NCI-H2196 treated with DMSO at 0.1 percent for 48 hours (cell line): ENCODE measurements at regions not wholly inside any gene's neighbourhood (a gene's known extent, or its start where the extent isn't known, plus 50 kb on each side); places are given as distances from the start of the nearest gene placed in this dataset.
"Not testable (repeated sequence)": the region's sequence is repeated elsewhere in the genome, so short reads cannot be mapped to it uniquely, and the experiment has no call there.

ENCODE experiments used
- DNase-seq: peaks from one replicate; lab custom pipeline; 2025; ENCODE audit not compliant: unreplicated experiment; lab: John Stamatoyannopoulos, UW

- no peak for DNase-seq
Measured at GRCh38 chr9:115766370-115766955, 387.1 kb upstream of the PAPPA start.

GRCh38 chr9:115770521-115770920 lies 383.1 kb upstream of the PAPPA start:
- DNase-seq: no peak

GRCh38 chr9:115775659-115776058 lies 377.9 kb upstream of the PAPPA start:
- no peak for DNase-seq

- DNase-seq: no peak
Measured at GRCh38 chr9:115777610-115778009, 376.0 kb upstream of the PAPPA start.

- no peak for DNase-seq
Measured at GRCh38 chr9:115781070-115781736, 372.4 kb upstream of the PAPPA start.

GRCh38 chr9:115786321-115786720 lies 367.3 kb upstream of the PAPPA start:
- DNase-seq: no peak

- DNase-seq: no peak
Measured at GRCh38 chr9:115790520-115790919, 363.1 kb upstream of the PAPPA start.

- DNase-seq: no peak
Measured at GRCh38 chr9:115794921-115795475, 358.6 kb upstream of the PAPPA start.

GRCh38 chr9:115799734-115800133 lies 353.9 kb upstream of the PAPPA start:
- DNase-seq: no peak

GRCh38 chr9:115804206-115804605 lies 349.4 kb upstream of the PAPPA start:
- no peak for DNase-seq

GRCh38 chr9:115808108-115808507 lies 345.5 kb upstream of the PAPPA start:
- DNase-seq: no peak

- no peak for DNase-seq
Measured at GRCh38 chr9:115808695-115809094, 344.9 kb upstream of the PAPPA start.

GRCh38 chr9:115810166-115810565 lies 343.4 kb upstream of the PAPPA start:
- no peak for DNase-seq

GRCh38 chr9:115814081-115814480 lies 339.5 kb upstream of the PAPPA start:
- DNase-seq: no peak

GRCh38 chr9:115815786-115816185 lies 337.8 kb upstream of the PAPPA start:
- DNase-seq: no peak

- not testable (repeated sequence) for DNase-seq
Measured at GRCh38 chr9:115818651-115819050, 334.9 kb upstream of the PAPPA start.

GRCh38 chr9:115832031-115832430 lies 321.6 kb upstream of the PAPPA start:
- DNase-seq: no peak

- DNase-seq: no peak
Measured at GRCh38 chr9:115837618-115838017, 316.0 kb upstream of the PAPPA start.

- DNase-seq: no peak
Measured at GRCh38 chr9:115838417-115838816, 315.2 kb upstream of the PAPPA start.

GRCh38 chr9:115844433-115844832 lies 309.2 kb upstream of the PAPPA start:
- DNase-seq: not testable (repeated sequence)

- no peak for DNase-seq
Measured at GRCh38 chr9:115845648-115846312, 307.8 kb upstream of the PAPPA start.

GRCh38 chr9:115847216-115847615 lies 306.4 kb upstream of the PAPPA start:
- DNase-seq: no peak
